Body of pancreas (tissue), 4 donors: ENCODE measurements at regions not wholly inside any gene's neighbourhood (a gene's known extent, or its start where the extent isn't known, plus 50 kb on each side); places are given as distances from the start of the nearest gene placed in this dataset.

Experiments
- ATAC-seq: fragments of 150-250 bp; one replicate; pipeline ENCODE4 v1.9.1; 2016
- DNase-seq, 4 donors: peaks; one replicate each; pipeline ENCODE4 v3.0.0-alpha.2; 2019
- H3K27ac ChIP-seq, 4 donors: fragments of 200-600 bp; sonication (generic); 1 replicate in 3 of 4; 2 replicates in 1 of 4; pipeline versions ENCODE4 v1.5.1 to v1.6.1; 2016 to 2019; ENCODE audit warnings: mild to moderate bottlenecking in 1 of 4, mixed read lengths in 1 of 4, moderate library complexity in 1 of 4
- H3K27me3 ChIP-seq, 2 donors: fragments of 200-600 bp; sonication (generic); one replicate each; pipeline ENCODE4 v1.6.0; 2016; ENCODE audit warnings: mild to moderate bottlenecking in 1 of 2
- H3K36me3 ChIP-seq, 2 donors: fragments of 200-600 bp; sonication (generic); replicated peaks in 1 of 2; 2 replicates each; pipeline ENCODE4 v1.5.1; 2016; ENCODE audit warnings: low read depth in 2 of 2; ENCODE audit not compliant: insufficient read depth in 1 of 2
- H3K4me1 ChIP-seq: fragments of 200-600 bp; sonication (generic); one replicate; pipeline ENCODE4 v1.6.0; 2016
- H3K4me3 ChIP-seq, 2 donors: fragments of 200-600 bp; sonication (generic); 1 replicate in 1 of 2; 2 replicates in 1 of 2; pipeline ENCODE4 v1.5.1; 2016 to 2019
- H3K9me3 ChIP-seq, 3 donors: fragments of 200-600 bp; sonication (generic); 1 replicate in 2 of 3; 2 replicates in 1 of 3; pipeline ENCODE4 v1.5.1; 2016
- CTCF ChIP-seq, 7 experiments: fragments of 450-650 bp in 4 of 7; fragments of 200-600 bp in 3 of 7; sonication (generic) in 3 of 7; IDR thresholded peaks; one replicate each; pipeline ENCODE4 v1.5.1; 2016 to 2019; ENCODE audit warnings: antibody characterized with exemption in 7 of 7
- POLR2A ChIP-seq, 3 donors: fragments of 450-650 bp; IDR thresholded peaks; one replicate each; pipeline ENCODE4 v1.6.1; 2016; ENCODE audit warnings: antibody characterized with exemption in 3 of 3, mild to moderate bottlenecking in 2 of 3
- WGBS, 2 donors: methylation state at CpG; one replicate each; pipeline ENCODE4 v1.1.5; 2017; 5-methylcytosine and 5-hydroxymethylcytosine counted together
- intact Hi-C: fragments of 100-400 bp; cut with DNase I; formaldehyde crosslinking; loops from one replicate; pipeline ENCODE4 v1.15.1; 2023

GRCh38 chr4:58491620-58492019, 1381.4 kb upstream of the IGFBP7 start:
- no peak for ATAC-seq
- intact Hi-C loops, result no loop called here
- H3K4me3 ChIP-seq, result no peak overlapping the region
- DNase-seq, result no peak
- H3K36me3 ChIP-seq, result no peaks in the 10 kb centered on the region
- no peaks in the 10 kb centered on the region for H3K27me3 ChIP-seq
- TF ChIP-seq POLR2A (IDR thresholded peaks at IDR 0.05) (no peak), CTCF (IDR thresholded peaks at IDR 0.05) (no peak)
- no peak overlapping the region for H3K27ac ChIP-seq
- H3K4me1 ChIP-seq, result no peaks in the 10 kb centered on the region
- no peaks in the 10 kb centered on the region for H3K9me3 ChIP-seq
- WGBS, 2 donors, result 68 to 84% methylated on average over 2 of the region's 2 CpGs

- no peak for TF ChIP-seq POLR2A (IDR thresholded peaks at IDR 0.05)
- no peak for TF ChIP-seq CTCF (IDR thresholded peaks at IDR 0.05)
- H3K27ac ChIP-seq, result no peak overlapping the region
- H3K27me3 ChIP-seq, result no peaks in the 10 kb centered on the region
- no peak for ATAC-seq
- no peak for DNase-seq
- H3K4me3 ChIP-seq, result no peak overlapping the region
- H3K36me3 ChIP-seq, result no peaks in the 10 kb centered on the region
- no peaks in the 10 kb centered on the region for H3K9me3 ChIP-seq
- H3K4me1 ChIP-seq, result no peaks in the 10 kb centered on the region
- intact Hi-C loops, result no loop called here
- WGBS, 2 donors, result 59 to 78% methylated on average over 1 of the region's 1 CpG
Measured at GRCh38 chr4:58477950-58478349, 1367.8 kb upstream of the IGFBP7 start.

- TF ChIP-seq POLR2A (IDR thresholded peaks at IDR 0.05), result no peak
- TF ChIP-seq CTCF (IDR thresholded peaks at IDR 0.05), result no peak
- Histone ChIP-seq H3K9me3 (no peaks in the 10 kb centered on the region), H3K27ac (no peak overlapping the region), H3K36me3 (no peaks in the 10 kb centered on the region), H3K27me3 (no peaks in the 10 kb centered on the region), H3K4me3 (no peak overlapping the region), H3K4me1 (no peaks in the 10 kb centered on the region)
- WGBS, 2 donors, result 77 to 82% methylated on average over 3 of the region's 3 CpGs
- DNase-seq (no peak), ATAC-seq (no peak)
- intact Hi-C loops, result no loop called here
Measured at GRCh38 chr4:58477513-58477912, 1367.3 kb upstream of the IGFBP7 start.

GRCh38 chr4:58475097-58475496, 1364.9 kb upstream of the IGFBP7 start:
- Histone ChIP-seq H3K4me1 (no peaks in the 10 kb centered on the region), H3K4me3 (no peak overlapping the region), H3K27me3 (no peaks in the 10 kb centered on the region), H3K36me3 (no peaks in the 10 kb centered on the region), H3K27ac (no peak overlapping the region), H3K9me3 (no peaks in the 10 kb centered on the region)
- intact Hi-C loops, result no loop called here
- WGBS, 2 donors, result 70 to 72% methylated on average over 2 of the region's 2 CpGs
- no peak for ATAC-seq
- TF ChIP-seq CTCF (IDR thresholded peaks at IDR 0.05), result no peak
- TF ChIP-seq POLR2A (IDR thresholded peaks at IDR 0.05), result no peak
- no peak for DNase-seq

GRCh38 chr4:58465031-58465430, 1354.8 kb upstream of the IGFBP7 start:
- ATAC-seq, result no peak
- intact Hi-C loops, result no loop called here
- Histone ChIP-seq H3K27me3 (no peaks in the 10 kb centered on the region), H3K4me1 (no peaks in the 10 kb centered on the region), H3K36me3 (no peaks in the 10 kb centered on the region), H3K4me3 (no peak overlapping the region), H3K9me3 (no peaks in the 10 kb centered on the region), H3K27ac (no peak overlapping the region)
- no peak for TF ChIP-seq POLR2A (IDR thresholded peaks at IDR 0.05)
- TF ChIP-seq CTCF (IDR thresholded peaks at IDR 0.05), result no peak
- no peak for DNase-seq
- 83 to 84% methylated on average over 1 to 10 of the region's 13 CpGs for WGBS, 2 donors
